ENCODE measurements at regions not wholly inside any gene's neighbourhood (a gene's known extent, or its start where the extent isn't known, plus 50 kb on each side); places are given as distances from the start of the nearest gene placed in this dataset.

- TF ChIP-seq CTCF (conservative IDR thresholded peaks at IDR 0.05; ENCODE audit: low read depth, low read length): no peak
- TF ChIP-seq EZH2 (IDR thresholded peaks at IDR 0.05; ENCODE audit: low read length, unreplicated experiment): no peak
Observed at GRCh38 chr17:71501711-71502110, 619.1 kb upstream of the SOX9 start.
